ENCODE measurements at regions not wholly inside any gene's neighbourhood (a gene's known extent, or its start where the extent isn't known, plus 50 kb on each side); places are given as distances from the start of the nearest gene placed in this dataset.

DNA sequence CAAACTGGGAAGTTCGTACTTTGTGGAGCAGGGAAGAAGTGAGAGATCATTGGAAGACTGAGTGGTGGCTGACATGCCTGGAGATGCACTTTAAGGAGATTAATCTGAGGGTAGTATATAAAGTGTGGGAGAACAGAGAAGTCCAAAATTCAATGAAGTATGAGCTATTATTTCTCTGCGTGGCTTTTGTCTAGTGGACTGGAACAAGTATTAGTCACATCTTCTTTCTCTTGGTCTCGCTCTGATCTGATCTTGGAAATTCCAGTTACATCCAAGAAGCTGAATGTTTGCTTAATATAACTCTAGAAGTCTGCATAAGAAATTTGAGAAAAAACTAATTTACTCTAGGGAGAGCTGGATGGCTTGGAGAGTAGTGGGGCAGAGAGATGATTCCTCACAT is 64.8 kb upstream of the NR0B1 start:
- Histone ChIP-seq H3K4me2 (peak overlapping the region; percentile 23; the same call in 1 of the 2 replicates), H3K9me3 (no peaks in the 10 kb centered on the region), H3K79me2 (ENCODE audit: insufficient read depth) (no peaks in the 10 kb centered on the region), H3K9ac (no peak overlapping the region), H3F3A (replicated peaks; ENCODE audit: insufficient read depth) (no peaks in the 10 kb centered on the region), H4K20me1 (ENCODE audit: insufficient read depth) (no peaks in the 10 kb centered on the region), H3K27me3 (ENCODE audit: insufficient read depth) (no peaks in the 10 kb centered on the region; the same call in 1 of the 2 replicates), H3K4me1 (ENCODE audit: control insufficient read depth in 1 of 2, insufficient read depth in 2 of 2, low read depth in 1 of 2, low read length in 1 of 2) (no peaks in the 10 kb centered on the region), H3K4me3 (ENCODE audit: low read depth in 2 of 2, low read length in 1 of 2) (0 out of 4 replicates have a peak overlapping the region, but pooled peaks of 1 of the 2 experiments have one; percentile 5), H3K27ac (ENCODE audit: low read depth in 2 of 2, low read length in 1 of 2) (peak overlapping the region in 1 of 2 experiments; percentile 60; a peak in 2 of 4 replicates), H3K36me3 (replicated peaks in 1 of 2; ENCODE audit: control insufficient read depth in 1 of 2, insufficient read depth in 2 of 2, low read length in 1 of 2) (no peaks in the 10 kb centered on the region), H2AFZ (ENCODE audit: low read depth) (peak overlapping the region; percentile 42; the same call in 1 of the 2 replicates), H3K9me2 (no peaks in the 10 kb centered on the region)
- WGBS (ENCODE audit: low lambda C conversion rate), result 6% methylated on average over 3 of the region's 3 CpGs
- ChIA-PET POLR2A (no interaction called here), CTCF (interaction anchor here (0.6 kb wide), 1 partner anchor 12 kb away, joined by 3 read pairs; no protein-coding TSS in a partner anchor)
- DNase-seq, result no peak
- TF ChIP-seq, protein P1, sequence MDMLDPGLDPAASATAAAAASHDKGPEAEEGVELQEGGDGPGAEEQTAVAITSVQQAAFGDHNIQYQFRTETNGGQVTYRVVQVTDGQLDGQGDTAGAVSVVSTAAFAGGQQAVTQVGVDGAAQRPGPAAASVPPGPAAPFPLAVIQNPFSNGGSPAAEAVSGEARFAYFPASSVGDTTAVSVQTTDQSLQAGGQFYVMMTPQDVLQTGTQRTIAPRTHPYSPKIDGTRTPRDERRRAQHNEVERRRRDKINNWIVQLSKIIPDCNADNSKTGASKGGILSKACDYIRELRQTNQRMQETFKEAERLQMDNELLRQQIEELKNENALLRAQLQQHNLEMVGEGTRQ (IDR thresholded peaks at IDR 0.05; ENCODE audit: borderline replicate concordance, low read depth, low read length), result no peak
- TF ChIP-seq EP300 (IDR thresholded peaks at IDR 0.05; ENCODE audit: borderline replicate concordance in 1 of 2, low read depth in 1 of 2, low read length in 1 of 2) (no peak), FOXM1 (IDR thresholded peaks at IDR 0.05; ENCODE audit: low read depth) (no peak), POLR2AphosphoS5 (IDR thresholded peaks at IDR 0.05; ENCODE audit: low read depth, low read length) (no peak), FOXJ3 (CRISPR knock-in tag; IDR thresholded peaks at IDR 0.05) (no peak), TEAD4 (IDR thresholded peaks at IDR 0.05; ENCODE audit: borderline replicate concordance, insufficient read depth) (no peak), CHD2 (IDR thresholded peaks at IDR 0.05; ENCODE audit: low read length, partially characterized antibody) (no peak), NRF1 (IDR thresholded peaks at IDR 0.05; ENCODE audit: low read depth, low read length) (no peak), RFX5 (IDR thresholded peaks at IDR 0.05; ENCODE audit: low read length) (no peak), NFIC (IDR thresholded peaks at IDR 0.05; ENCODE audit: borderline replicate concordance) (no peak)
- TF ChIP-seq, protein P2, sequence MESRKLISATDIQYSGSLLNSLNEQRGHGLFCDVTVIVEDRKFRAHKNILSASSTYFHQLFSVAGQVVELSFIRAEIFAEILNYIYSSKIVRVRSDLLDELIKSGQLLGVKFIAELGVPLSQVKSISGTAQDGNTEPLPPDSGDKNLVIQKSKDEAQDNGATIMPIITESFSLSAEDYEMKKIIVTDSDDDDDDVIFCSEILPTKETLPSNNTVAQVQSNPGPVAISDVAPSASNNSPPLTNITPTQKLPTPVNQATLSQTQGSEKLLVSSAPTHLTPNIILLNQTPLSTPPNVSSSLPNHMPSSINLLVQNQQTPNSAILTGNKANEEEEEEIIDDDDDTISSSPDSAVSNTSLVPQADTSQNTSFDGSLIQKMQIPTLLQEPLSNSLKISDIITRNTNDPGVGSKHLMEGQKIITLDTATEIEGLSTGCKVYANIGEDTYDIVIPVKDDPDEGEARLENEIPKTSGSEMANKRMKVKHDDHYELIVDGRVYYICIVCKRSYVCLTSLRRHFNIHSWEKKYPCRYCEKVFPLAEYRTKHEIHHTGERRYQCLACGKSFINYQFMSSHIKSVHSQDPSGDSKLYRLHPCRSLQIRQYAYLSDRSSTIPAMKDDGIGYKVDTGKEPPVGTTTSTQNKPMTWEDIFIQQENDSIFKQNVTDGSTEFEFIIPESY (IDR thresholded peaks at IDR 0.05; ENCODE audit: borderline replicate concordance, low read depth), result no peak

DNA sequence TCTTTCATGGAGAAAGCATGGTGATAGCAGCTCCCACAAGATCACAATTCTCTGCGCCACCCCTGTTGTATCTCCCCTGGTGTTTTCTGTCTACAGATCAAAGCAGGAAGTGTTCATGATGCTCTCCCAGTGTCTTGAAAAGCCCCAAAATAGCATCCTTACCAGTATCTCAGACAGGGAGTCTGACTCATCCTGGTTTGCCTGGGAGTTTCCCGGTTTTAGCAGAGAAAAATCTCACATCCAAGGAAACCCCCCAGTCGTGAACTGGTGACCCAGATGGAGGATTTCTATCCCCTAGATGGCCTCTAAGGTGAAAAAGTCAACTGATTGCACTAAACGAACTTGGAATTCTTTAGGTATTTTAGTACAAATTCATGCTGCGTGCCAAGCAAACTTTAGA is 64.3 kb upstream of the NR0B1 start:
- Histone ChIP-seq H4K20me1 (ENCODE audit: insufficient read depth) (no peaks in the 10 kb centered on the region), H2AFZ (ENCODE audit: low read depth) (peak overlapping the region; percentile 42; the same call in 1 of the 2 replicates), H3K9ac (no peak overlapping the region), H3K4me3 (ENCODE audit: low read depth in 2 of 2, low read length in 1 of 2) (0 out of 4 replicates have a peak overlapping the region, but pooled peaks of 1 of the 2 experiments have one; percentile 5), H3K4me2 (peak overlapping the region; percentile 23; the same call in 1 of the 2 replicates), H3K27me3 (ENCODE audit: insufficient read depth) (no peaks in the 10 kb centered on the region; the same call in 1 of the 2 replicates), H3K27ac (ENCODE audit: low read depth in 2 of 2, low read length in 1 of 2) (peak overlapping the region in 1 of 2 experiments; percentile 60; a peak in 2 of 4 replicates), H3F3A (replicated peaks; ENCODE audit: insufficient read depth) (no peaks in the 10 kb centered on the region), H3K79me2 (ENCODE audit: insufficient read depth) (no peaks in the 10 kb centered on the region), H3K9me2 (no peaks in the 10 kb centered on the region), H3K4me1 (ENCODE audit: control insufficient read depth in 1 of 2, insufficient read depth in 2 of 2, low read depth in 1 of 2, low read length in 1 of 2) (no peaks in the 10 kb centered on the region), H3K36me3 (replicated peaks in 1 of 2; ENCODE audit: control insufficient read depth in 1 of 2, insufficient read depth in 2 of 2, low read length in 1 of 2) (no peaks in the 10 kb centered on the region), H3K9me3 (no peaks in the 10 kb centered on the region)
- WGBS (ENCODE audit: low lambda C conversion rate), result 6% methylated on average over 5 of the region's 5 CpGs
- no peak for DNase-seq
- CTCF ChIA-PET, result no interaction called here
- POLR2A ChIA-PET, result no interaction called here
- TF ChIP-seq ELF1 (IDR thresholded peaks at IDR 0.05), result no peak
- TF ChIP-seq FOXJ3 (CRISPR knock-in tag; IDR thresholded peaks at IDR 0.05), result no peak
- TF ChIP-seq EP300 (IDR thresholded peaks at IDR 0.05; ENCODE audit: borderline replicate concordance in 1 of 2, low read depth in 1 of 2, low read length in 1 of 2), result no peak
- TF ChIP-seq, protein P3, sequence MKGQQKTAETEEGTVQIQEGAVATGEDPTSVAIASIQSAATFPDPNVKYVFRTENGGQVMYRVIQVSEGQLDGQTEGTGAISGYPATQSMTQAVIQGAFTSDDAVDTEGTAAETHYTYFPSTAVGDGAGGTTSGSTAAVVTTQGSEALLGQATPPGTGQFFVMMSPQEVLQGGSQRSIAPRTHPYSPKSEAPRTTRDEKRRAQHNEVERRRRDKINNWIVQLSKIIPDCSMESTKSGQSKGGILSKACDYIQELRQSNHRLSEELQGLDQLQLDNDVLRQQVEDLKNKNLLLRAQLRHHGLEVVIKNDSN (IDR thresholded peaks at IDR 0.05; ENCODE audit: borderline replicate concordance, low read depth), result no peak
- TF ChIP-seq, protein P4, sequence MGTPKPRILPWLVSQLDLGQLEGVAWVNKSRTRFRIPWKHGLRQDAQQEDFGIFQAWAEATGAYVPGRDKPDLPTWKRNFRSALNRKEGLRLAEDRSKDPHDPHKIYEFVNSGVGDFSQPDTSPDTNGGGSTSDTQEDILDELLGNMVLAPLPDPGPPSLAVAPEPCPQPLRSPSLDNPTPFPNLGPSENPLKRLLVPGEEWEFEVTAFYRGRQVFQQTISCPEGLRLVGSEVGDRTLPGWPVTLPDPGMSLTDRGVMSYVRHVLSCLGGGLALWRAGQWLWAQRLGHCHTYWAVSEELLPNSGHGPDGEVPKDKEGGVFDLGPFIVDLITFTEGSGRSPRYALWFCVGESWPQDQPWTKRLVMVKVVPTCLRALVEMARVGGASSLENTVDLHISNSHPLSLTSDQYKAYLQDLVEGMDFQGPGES (IDR thresholded peaks at IDR 0.05; ENCODE audit: low read depth, low read length), result no peak
- no peak for TF ChIP-seq SMC3 (IDR thresholded peaks at IDR 0.05; ENCODE audit: low read depth, low read length)
- no peak for TF ChIP-seq TAF1 (IDR thresholded peaks at IDR 0.05; ENCODE audit: borderline replicate concordance, low read depth, low read length)
- TF ChIP-seq, protein P5, sequence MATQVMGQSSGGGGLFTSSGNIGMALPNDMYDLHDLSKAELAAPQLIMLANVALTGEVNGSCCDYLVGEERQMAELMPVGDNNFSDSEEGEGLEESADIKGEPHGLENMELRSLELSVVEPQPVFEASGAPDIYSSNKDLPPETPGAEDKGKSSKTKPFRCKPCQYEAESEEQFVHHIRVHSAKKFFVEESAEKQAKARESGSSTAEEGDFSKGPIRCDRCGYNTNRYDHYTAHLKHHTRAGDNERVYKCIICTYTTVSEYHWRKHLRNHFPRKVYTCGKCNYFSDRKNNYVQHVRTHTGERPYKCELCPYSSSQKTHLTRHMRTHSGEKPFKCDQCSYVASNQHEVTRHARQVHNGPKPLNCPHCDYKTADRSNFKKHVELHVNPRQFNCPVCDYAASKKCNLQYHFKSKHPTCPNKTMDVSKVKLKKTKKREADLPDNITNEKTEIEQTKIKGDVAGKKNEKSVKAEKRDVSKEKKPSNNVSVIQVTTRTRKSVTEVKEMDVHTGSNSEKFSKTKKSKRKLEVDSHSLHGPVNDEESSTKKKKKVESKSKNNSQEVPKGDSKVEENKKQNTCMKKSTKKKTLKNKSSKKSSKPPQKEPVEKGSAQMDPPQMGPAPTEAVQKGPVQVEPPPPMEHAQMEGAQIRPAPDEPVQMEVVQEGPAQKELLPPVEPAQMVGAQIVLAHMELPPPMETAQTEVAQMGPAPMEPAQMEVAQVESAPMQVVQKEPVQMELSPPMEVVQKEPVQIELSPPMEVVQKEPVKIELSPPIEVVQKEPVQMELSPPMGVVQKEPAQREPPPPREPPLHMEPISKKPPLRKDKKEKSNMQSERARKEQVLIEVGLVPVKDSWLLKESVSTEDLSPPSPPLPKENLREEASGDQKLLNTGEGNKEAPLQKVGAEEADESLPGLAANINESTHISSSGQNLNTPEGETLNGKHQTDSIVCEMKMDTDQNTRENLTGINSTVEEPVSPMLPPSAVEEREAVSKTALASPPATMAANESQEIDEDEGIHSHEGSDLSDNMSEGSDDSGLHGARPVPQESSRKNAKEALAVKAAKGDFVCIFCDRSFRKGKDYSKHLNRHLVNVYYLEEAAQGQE (IDR thresholded peaks at IDR 0.05; ENCODE audit: low read depth, low read length), result no peak
- no peak for TF ChIP-seq CHD2 (IDR thresholded peaks at IDR 0.05; ENCODE audit: low read length, partially characterized antibody)
- TF ChIP-seq NFIC (IDR thresholded peaks at IDR 0.05; ENCODE audit: borderline replicate concordance), result no peak
- no peak for TF ChIP-seq TEAD4 (IDR thresholded peaks at IDR 0.05; ENCODE audit: borderline replicate concordance, insufficient read depth)
- no peak for TF ChIP-seq RAD21 (IDR thresholded peaks at IDR 0.05; ENCODE audit: low read length)
- TF ChIP-seq TCF12 (IDR thresholded peaks at IDR 0.05), result no peak

Data from SK-N-SH (cell line).